Aorta (tissue), 5 donors: ENCODE measurements at regions not wholly inside any gene's neighbourhood (a gene's known extent, or its start where the extent isn't known, plus 50 kb on each side); places are given as distances from the start of the nearest gene placed in this dataset.

Source experiments
- ATAC-seq: fragments of 200-7000 bp; cut with Tn5 transposase; one replicate; pipeline ENCODE4 v1.9.1; 2022; ENCODE audit warnings: moderate library complexity; ENCODE audit not compliant: low FRiP score
- DNase-seq, 2 donors: peaks; one replicate each; pipeline ENCODE4 v3.0.0-alpha.2; 2020
- H3K27ac ChIP-seq, 2 donors: one replicate each; pipeline ENCODE4 v1.5.1; 2013; ENCODE audit warnings: low read length in 2 of 2, mild to moderate bottlenecking in 2 of 2, moderate library complexity in 2 of 2, control low read depth in 1 of 2, inconsistent platforms in 1 of 2, low read depth in 1 of 2
- H3K27me3 ChIP-seq, 2 donors: one replicate each; pipeline ENCODE4 v1.6.1; 2013; ENCODE audit warnings: control low read depth in 1 of 2, low read length in 1 of 2, mild to moderate bottlenecking in 1 of 2, moderate library complexity in 1 of 2; ENCODE audit not compliant: insufficient read depth in 2 of 2, control insufficient read depth in 1 of 2
- H3K36me3 ChIP-seq, 2 donors: one replicate each; pipeline ENCODE4 v1.6.1; 2013; ENCODE audit warnings: control low read depth in 1 of 2, low read length in 1 of 2, mild to moderate bottlenecking in 1 of 2; ENCODE audit not compliant: insufficient read depth in 2 of 2, control insufficient read depth in 1 of 2
- H3K4me1 ChIP-seq, 2 donors: one replicate each; pipeline ENCODE4 v1.6.1; 2013; ENCODE audit warnings: low read length in 2 of 2, control low read depth in 1 of 2, mild to moderate bottlenecking in 1 of 2, moderate library complexity in 1 of 2; ENCODE audit not compliant: insufficient read depth in 2 of 2, control insufficient read depth in 1 of 2
- H3K4me3 ChIP-seq, 2 donors: one replicate each; pipeline ENCODE4 v1.5.1; 2013; ENCODE audit warnings: low read length in 2 of 2, control low read depth in 1 of 2, mild to moderate bottlenecking in 1 of 2
- H3K9me3 ChIP-seq: one replicate; pipeline ENCODE4 v1.6.1; 2013; ENCODE audit warnings: mild to moderate bottlenecking, low read length; ENCODE audit not compliant: control insufficient read depth
- WGBS, 2 donors: extraction: QIAGEN DNeasy Blood & Tissue Kit; methylation state at CpG; one replicate each; pipeline ENCODE4 v1.1.7; 2013; 5-methylcytosine and 5-hydroxymethylcytosine counted together
- intact Hi-C, 2 donors: fragments of 100-400 bp; cut with DNase I; formaldehyde crosslinking; loops; one replicate each; pipeline versions ENCODE4 v1.14.2 to v1.15.0; 2022
- donor health status: healthy with polysubstance abuse.
- donor health status: Bipolar disorder and iron deficiency.
- donor health status: DM: no; HTN: no; CAD: no.
- donor health status: DM: no; HTN: no; CAD: no.
- donor health status: DM: yes; HTN: yes; CAD: no.

DNA sequence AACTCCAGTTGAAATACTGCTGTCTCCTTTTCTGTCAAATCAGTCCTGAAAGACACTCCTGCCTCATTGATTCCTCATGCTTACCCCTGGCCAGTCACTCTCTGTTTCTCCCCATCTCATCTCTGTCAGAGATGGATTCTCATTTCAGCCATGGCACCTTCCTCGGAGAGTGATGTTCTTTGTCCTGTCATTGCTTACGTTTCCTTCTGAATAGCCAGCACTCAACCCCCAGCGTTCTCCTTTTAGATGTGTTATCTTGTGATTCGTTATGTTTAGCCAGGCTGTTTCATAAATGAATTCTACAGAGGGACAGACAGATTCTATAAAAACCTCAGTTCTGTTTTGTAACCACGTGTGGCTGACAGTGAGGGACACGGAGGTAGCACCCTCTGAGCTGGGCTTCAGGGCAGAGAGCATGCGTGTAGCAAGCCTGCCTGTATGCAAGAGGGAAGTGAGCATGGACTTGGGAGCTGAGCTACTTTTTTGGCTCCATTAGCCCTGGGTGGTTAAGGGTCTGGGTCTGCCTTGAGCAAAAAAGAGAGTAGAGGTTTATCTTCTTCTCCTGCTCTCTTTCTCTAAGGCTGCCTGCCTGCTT lies 354.6 kb downstream of the DDX10 start:
- DNase-seq (no peak), ATAC-seq (no peak)
- 80 to 82% methylated on average over 7 of the region's 7 CpGs for WGBS, 2 donors
- Histone ChIP-seq H3K27ac (no peak overlapping the region), H3K4me3 (no peak overlapping the region), H3K36me3 (no peaks in the 10 kb centered on the region), H3K27me3 (no peaks in the 10 kb centered on the region), H3K9me3 (no peaks in the 10 kb centered on the region), H3K4me1 (no peaks in the 10 kb centered on the region)
- intact Hi-C loops, result no loop called here

DNA sequence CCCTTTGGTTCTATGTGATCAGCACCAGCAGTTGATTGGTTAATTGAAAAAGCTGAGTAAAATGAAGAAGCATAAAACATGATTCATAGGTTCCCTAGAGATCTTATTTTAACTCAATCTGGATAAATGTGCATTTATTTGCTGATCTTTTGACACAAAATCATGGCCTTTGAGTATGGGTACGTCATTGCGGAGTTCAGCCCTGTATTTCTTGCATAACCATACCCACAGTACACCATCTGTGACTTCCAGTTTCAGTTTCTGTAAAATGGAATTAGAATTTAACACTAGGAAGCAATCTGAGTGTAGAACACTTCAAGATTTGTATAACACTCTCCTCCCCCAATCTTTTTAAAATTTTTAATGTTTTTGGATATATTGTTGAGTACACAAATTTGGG lies 358.2 kb downstream of the DDX10 start:
- no peaks in the 10 kb centered on the region for H3K36me3 ChIP-seq
- intact Hi-C loops, result no loop called here
- DNase-seq (no peak), ATAC-seq (no peak)
- WGBS, 2 donors, result 90 to 91% methylated on average over 2 of the region's 2 CpGs
- H3K27me3 ChIP-seq, result no peaks in the 10 kb centered on the region
- H3K9me3 ChIP-seq, result no peaks in the 10 kb centered on the region
- H3K4me3 ChIP-seq, result no peak overlapping the region
- no peak overlapping the region for H3K27ac ChIP-seq
- H3K4me1 ChIP-seq, result no peaks in the 10 kb centered on the region

DNA sequence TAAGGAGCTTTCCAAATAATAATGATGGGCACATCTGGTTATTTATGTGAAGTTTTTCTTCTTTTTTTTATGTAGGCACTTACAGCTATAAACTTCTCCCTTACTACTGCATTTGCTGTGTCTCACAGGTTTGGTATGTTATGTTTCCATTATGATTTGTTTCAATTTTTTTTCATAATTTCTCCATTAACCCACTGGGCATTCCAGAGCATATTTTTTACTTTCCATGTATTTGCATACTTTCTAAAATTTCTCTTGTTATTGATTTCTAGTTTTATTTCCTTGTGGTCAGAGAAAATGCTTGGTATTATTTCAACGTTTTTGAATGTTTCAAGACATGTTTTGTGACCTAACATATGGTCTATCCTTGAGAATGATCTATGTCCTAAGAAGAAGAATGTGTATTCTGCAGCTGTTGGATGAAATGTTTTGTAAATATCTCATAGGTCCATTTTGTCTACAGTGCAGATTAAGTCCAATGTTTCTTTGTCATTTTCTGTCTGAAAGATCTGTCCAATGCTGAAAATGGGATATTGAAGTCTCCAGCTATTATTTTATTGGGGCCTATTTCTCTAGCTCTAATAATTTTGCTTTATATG lies 362.1 kb downstream of the DDX10 start:
- ATAC-seq, result no peak

DNA sequence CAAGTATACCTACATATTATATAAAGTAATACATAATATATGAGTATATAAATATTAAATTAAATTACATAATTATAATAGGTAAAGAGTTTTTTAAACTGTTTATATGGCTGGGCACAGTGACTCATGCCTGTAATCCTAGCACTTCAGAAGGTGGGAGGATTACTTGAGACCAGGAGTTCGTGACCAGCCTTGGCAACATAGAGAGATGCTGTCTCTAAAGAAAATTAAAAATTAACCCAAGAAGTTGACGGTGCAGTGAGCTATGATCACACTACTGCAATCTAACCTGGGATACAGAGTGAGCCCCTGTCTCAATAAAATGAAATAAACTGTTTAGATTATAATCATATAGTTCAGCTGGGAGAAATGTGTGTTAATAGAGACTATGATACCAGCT lies 363.0 kb downstream of the DDX10 start:
- H3K27ac ChIP-seq, result no peak overlapping the region
- DNase-seq, result no peak
- 87 to 90% methylated on average over 2 of the region's 2 CpGs for WGBS, 2 donors
- H3K4me3 ChIP-seq, result no peak overlapping the region
- no peak for ATAC-seq
- peaks cover 0 to 1% of the 10 kb centered on the region in 2 donors for H3K27me3 ChIP-seq
- H3K9me3 ChIP-seq, result no peaks in the 10 kb centered on the region
- no peaks in the 10 kb centered on the region for H3K36me3 ChIP-seq
- no peaks in the 10 kb centered on the region for H3K4me1 ChIP-seq
- intact Hi-C loops, result no loop called here

More for the DNA sequence above, 362.1 kb downstream of the DDX10 start:
- intact Hi-C loops, result no loop called here
- DNase-seq, result no peak
- 26 to 32% methylated on average over 1 of the region's 1 CpG for WGBS, 2 donors
- Histone ChIP-seq H3K27me3 (peaks cover 0 to 1% of the 10 kb centered on the region in 2 donors), H3K27ac (no peak overlapping the region), H3K4me3 (no peak overlapping the region), H3K4me1 (no peaks in the 10 kb centered on the region), H3K9me3 (no peaks in the 10 kb centered on the region), H3K36me3 (no peaks in the 10 kb centered on the region)

DNA sequence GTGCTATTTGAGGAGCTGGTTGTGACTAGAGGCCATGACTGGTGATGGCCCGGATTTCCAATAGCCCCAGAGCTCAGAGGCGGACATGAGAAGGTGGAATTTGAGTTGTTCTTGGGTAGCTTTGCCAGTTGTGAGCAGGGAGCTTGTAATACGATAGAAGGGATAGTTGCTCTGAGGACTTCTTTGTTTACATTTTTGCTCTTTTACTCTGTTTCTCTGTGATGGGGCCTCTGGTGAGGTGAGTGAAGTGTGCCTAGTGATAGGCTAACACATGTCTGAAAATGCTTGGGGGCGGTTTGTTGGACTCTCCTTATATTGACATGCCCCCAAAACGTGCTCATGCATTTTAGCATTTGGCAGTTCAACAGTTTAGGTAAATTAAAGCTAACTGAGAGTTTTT lies 365.1 kb downstream of the DDX10 start:
- intact Hi-C loops, result no loop called here
- Histone ChIP-seq H3K27me3 (peaks cover 0 to 1% of the 10 kb centered on the region in 2 donors), H3K4me1 (no peaks in the 10 kb centered on the region), H3K9me3 (no peaks in the 10 kb centered on the region), H3K36me3 (no peaks in the 10 kb centered on the region), H3K4me3 (no peak overlapping the region), H3K27ac (no peak overlapping the region)
- ATAC-seq, result no peak
- no peak for DNase-seq
- 49 to 66% methylated on average over 5 of the region's 5 CpGs for WGBS, 2 donors

DNA sequence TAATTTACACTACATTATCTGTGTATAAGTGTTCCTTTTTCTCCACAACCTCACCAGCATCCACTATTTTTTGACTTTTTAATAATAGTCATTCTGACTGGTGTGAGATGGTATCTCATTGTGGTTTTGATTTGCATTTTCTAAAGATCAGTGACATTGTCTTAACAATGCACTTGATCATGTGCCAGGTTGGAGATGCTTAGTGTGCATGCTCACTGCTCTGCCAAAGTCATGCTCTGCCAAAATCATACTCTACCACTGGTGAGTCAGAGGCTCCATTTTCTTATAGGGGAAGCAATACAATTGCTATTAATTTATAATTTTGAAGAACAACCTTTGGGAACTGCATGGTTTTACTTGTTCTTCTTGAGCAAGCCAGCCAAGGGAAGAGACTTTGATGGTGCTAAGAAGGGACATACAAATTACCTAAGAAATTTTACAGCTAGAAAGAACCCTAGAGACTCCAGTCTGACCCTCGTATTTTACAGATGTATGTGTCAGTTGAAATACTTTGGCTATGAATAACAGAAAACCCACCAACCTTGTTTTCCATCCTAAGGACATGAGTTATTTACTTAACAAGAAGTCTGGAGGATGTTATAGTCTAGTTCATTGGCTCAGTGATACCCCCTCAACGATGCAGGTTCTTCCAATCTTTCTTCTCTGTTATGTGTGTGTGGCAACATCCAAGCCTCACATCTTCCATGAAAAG lies 368.9 kb downstream of the DDX10 start:
- H3K4me3 ChIP-seq, result no peak overlapping the region
- H3K27ac ChIP-seq, result no peak overlapping the region
- no peaks in the 10 kb centered on the region for H3K9me3 ChIP-seq
- WGBS, 2 donors, result 84 to 85% methylated on average over 2 of the region's 2 CpGs
- ATAC-seq (no peak), DNase-seq (no peak)
- intact Hi-C loops, result no loop called here
- H3K27me3 ChIP-seq, result peaks cover 0 to 1% of the 10 kb centered on the region in 2 donors
- peaks cover 0 to 4% of the 10 kb centered on the region in 2 donors for H3K4me1 ChIP-seq
- H3K36me3 ChIP-seq, result no peaks in the 10 kb centered on the region

DNA sequence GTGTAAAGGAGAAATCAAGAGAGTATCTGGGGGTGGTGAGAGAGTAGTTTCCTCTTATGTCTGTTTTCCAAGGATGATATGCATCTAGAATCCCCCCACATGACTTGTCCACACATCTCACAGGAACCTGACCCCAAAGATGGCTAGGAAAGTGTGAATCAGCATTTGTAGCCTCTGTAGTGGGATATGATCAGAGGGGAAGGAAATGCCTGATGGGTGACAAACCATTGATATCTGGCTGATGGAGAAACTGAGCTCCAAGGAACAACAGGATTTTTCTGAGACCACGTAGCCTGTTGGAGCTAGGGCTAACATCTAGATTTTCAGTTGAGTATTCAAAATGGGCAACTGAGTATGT lies 369.4 kb downstream of the DDX10 start:
- intact Hi-C loops, result no loop called here
- H3K9me3 ChIP-seq, result no peaks in the 10 kb centered on the region
- no peaks in the 10 kb centered on the region for H3K36me3 ChIP-seq
- peaks cover 0 to 1% of the 10 kb centered on the region in 2 donors for H3K27me3 ChIP-seq
- WGBS, 2 donors, result 91 to 100% methylated on average over 1 of the region's 1 CpG
- no peak overlapping the region for H3K27ac ChIP-seq
- ATAC-seq (no peak), DNase-seq (no peak)
- H3K4me3 ChIP-seq, result no peak overlapping the region
- H3K4me1 ChIP-seq, result peaks cover 0 to 4% of the 10 kb centered on the region in 2 donors

DNA sequence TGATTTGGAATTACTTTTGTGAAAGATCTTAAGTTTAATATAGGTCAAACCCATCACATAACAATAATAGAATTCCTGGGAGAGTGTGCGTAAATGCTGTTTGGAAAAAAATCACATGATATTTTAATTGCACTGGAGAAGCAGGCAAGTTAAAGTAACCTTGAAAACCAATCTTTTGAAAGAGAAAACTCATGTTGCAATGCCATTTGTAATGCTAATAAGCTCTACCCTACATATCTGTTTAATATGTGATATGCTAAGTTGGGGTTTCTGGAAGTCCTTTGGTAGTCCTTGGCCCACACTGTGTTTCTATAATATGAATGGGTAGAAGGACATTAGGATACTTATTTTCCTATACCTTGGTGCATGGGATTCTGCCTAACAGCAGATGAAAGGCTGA lies 370.4 kb downstream of the DDX10 start:
- WGBS, 2 donors, result 96 to 97% methylated on average over 1 of the region's 1 CpG
- H3K4me3 ChIP-seq, result no peak overlapping the region
- H3K4me1 ChIP-seq, result peaks cover 0 to 4% of the 10 kb centered on the region in 2 donors
- no peaks in the 10 kb centered on the region for H3K36me3 ChIP-seq
- no peak for ATAC-seq
- H3K27ac ChIP-seq, result no peak overlapping the region
- DNase-seq, result no peak
- intact Hi-C loops, result no loop called here
- H3K9me3 ChIP-seq, result no peaks in the 10 kb centered on the region
- peaks cover 0 to 1% of the 10 kb centered on the region in 2 donors for H3K27me3 ChIP-seq

DNA sequence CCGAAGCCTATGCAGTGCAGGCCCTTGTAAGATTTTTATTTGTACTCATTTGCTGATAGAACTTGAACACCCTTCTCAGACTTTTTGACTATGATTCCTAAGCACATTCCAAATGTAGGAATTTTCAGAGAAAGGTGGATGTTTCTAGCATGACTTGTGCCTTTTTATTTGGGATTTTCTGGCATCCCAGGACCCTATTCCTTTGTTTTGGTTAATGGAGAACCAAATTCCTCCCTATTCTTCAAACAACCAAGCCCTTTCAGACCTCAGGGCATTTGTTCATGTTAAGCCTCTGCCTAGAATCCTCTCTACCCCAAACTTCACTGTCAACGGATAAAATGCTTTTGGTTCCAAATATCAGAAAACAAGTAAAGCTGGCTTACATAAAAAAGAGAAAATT lies 371.1 kb downstream of the DDX10 start:
- peaks cover 0 to 4% of the 10 kb centered on the region in 2 donors for H3K4me1 ChIP-seq
- WGBS, 2 donors, result 91 to 96% methylated on average over 2 of the region's 2 CpGs
- H3K4me3 ChIP-seq, result no peak overlapping the region
- H3K27me3 ChIP-seq, result peaks cover 0 to 1% of the 10 kb centered on the region in 2 donors
- ATAC-seq (no peak), DNase-seq (no peak)
- no peaks in the 10 kb centered on the region for H3K36me3 ChIP-seq
- H3K9me3 ChIP-seq, result no peaks in the 10 kb centered on the region
- intact Hi-C loops, result no loop called here
- H3K27ac ChIP-seq, result no peak overlapping the region
